HCT116 (cell line): ENCODE measurements at regions not wholly inside any gene's neighbourhood (a gene's known extent, or its start where the extent isn't known, plus 50 kb on each side); places are given as distances from the start of the nearest gene placed in this dataset.

ENCODE experiments used
- EZH2 ChIP-seq: fragments of 200-600 bp; sonication (generic); IDR thresholded peaks from 2 replicates; pipeline ENCODE4 v1.6.1; 2017; ENCODE audit warnings: antibody characterized with exemption, mixed run types
- EZH2phosphoT487 ChIP-seq: fragments of 200-600 bp; IDR thresholded peaks from 2 replicates; pipeline ENCODE4 v1.6.1; 2018; ENCODE audit warnings: antibody characterized with exemption, borderline replicate concordance
- JUND ChIP-seq: IDR thresholded peaks from 2 replicates; pipeline ENCODE4 v1.6.1; 2012
- SP1 ChIP-seq: IDR thresholded peaks from 2 replicates; pipeline ENCODE4 v1.6.1; 2012; ENCODE audit warnings: low read depth
- ZNF274 ChIP-seq: fragments of 200-500 bp; sonication (Bioruptor generic); IDR thresholded peaks from 2 replicates; pipeline ENCODE4 v1.6.1; 2014; ENCODE audit warnings: mild to moderate bottlenecking, low read depth, low read length, inconsistent platforms
- TF ChIP-seq, protein P1 (sequence below), 3 experiments: fragments of 200-600 bp in 1 of 3; sonication (generic) in 1 of 3; IDR thresholded peaks in 2 of 3; conservative IDR thresholded peaks in 1 of 3; 2 replicates each; pipeline ENCODE4 v1.5.1; 2012 to 2017; ENCODE audit warnings: low read depth in 2 of 3, low read length in 2 of 3, antibody characterized with exemption in 1 of 3, borderline replicate concordance in 1 of 3, control low read depth in 1 of 3, mild to moderate bottlenecking in 1 of 3, mixed read lengths in 1 of 3, mixed run types in 1 of 3, moderate library complexity in 1 of 3; ENCODE audit not compliant: insufficient read depth in 1 of 3
- TF ChIP-seq, protein P2 (sequence below): IDR thresholded peaks from 2 replicates; pipeline ENCODE4 v1.6.1; 2011; ENCODE audit warnings: mild to moderate bottlenecking, low read length, moderate library complexity; ENCODE audit not compliant: insufficient replicate concordance; ENCODE audit errors: extremely low read depth

DNA sequence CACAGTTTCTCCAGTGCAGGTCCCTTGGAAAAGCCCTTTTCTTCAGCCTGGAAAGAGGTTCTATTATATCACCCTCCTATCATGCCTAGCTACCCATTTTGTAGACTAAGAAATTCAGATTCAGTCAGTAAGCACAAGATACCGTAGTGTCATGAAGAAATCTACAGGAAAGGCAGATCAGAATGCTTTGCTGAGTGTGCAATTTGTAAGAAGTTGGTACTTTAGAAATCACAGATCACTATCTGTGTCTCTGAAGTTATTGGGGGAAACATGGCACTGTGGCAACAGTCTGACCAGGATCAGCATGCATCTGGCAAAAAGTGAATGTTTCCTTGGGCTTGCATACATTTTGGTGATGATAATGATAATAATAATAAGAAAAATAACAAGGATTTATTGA is 531.8 kb downstream of the EPHB1 start:
- TF ChIP-seq, protein P1, sequence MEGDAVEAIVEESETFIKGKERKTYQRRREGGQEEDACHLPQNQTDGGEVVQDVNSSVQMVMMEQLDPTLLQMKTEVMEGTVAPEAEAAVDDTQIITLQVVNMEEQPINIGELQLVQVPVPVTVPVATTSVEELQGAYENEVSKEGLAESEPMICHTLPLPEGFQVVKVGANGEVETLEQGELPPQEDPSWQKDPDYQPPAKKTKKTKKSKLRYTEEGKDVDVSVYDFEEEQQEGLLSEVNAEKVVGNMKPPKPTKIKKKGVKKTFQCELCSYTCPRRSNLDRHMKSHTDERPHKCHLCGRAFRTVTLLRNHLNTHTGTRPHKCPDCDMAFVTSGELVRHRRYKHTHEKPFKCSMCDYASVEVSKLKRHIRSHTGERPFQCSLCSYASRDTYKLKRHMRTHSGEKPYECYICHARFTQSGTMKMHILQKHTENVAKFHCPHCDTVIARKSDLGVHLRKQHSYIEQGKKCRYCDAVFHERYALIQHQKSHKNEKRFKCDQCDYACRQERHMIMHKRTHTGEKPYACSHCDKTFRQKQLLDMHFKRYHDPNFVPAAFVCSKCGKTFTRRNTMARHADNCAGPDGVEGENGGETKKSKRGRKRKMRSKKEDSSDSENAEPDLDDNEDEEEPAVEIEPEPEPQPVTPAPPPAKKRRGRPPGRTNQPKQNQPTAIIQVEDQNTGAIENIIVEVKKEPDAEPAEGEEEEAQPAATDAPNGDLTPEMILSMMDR (IDR thresholded peaks at IDR 0.05 in 2 of 3, conservative IDR thresholded peaks at IDR 0.05 in 1 of 3; ENCODE audit: borderline replicate concordance in 1 of 3, insufficient read depth in 1 of 3, low read depth in 2 of 3, low read length in 2 of 3) = no peak
- TF ChIP-seq, protein P2, sequence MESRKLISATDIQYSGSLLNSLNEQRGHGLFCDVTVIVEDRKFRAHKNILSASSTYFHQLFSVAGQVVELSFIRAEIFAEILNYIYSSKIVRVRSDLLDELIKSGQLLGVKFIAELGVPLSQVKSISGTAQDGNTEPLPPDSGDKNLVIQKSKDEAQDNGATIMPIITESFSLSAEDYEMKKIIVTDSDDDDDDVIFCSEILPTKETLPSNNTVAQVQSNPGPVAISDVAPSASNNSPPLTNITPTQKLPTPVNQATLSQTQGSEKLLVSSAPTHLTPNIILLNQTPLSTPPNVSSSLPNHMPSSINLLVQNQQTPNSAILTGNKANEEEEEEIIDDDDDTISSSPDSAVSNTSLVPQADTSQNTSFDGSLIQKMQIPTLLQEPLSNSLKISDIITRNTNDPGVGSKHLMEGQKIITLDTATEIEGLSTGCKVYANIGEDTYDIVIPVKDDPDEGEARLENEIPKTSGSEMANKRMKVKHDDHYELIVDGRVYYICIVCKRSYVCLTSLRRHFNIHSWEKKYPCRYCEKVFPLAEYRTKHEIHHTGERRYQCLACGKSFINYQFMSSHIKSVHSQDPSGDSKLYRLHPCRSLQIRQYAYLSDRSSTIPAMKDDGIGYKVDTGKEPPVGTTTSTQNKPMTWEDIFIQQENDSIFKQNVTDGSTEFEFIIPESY = no peak
- TF ChIP-seq EZH2phosphoT487 = no peak
- no peak for TF ChIP-seq ZNF274
- no peak for TF ChIP-seq JUND
- no peak for TF ChIP-seq EZH2
- TF ChIP-seq SP1 = no peak
